ENCODE measurements at regions not wholly inside any gene's neighbourhood (a gene's known extent, or its start where the extent isn't known, plus 50 kb on each side); places are given as distances from the start of the nearest gene placed in this dataset.

GRCh38 chrX:1099146-1099770 lies 113.2 kb downstream of the CRLF2 start (continued):
- no peak for TF ChIP-seq SAFB2 (IDR thresholded peaks at IDR 0.05; ENCODE audit: borderline replicate concordance, low read depth, low read length, severe bottlenecking)
- TF ChIP-seq, protein P1, sequence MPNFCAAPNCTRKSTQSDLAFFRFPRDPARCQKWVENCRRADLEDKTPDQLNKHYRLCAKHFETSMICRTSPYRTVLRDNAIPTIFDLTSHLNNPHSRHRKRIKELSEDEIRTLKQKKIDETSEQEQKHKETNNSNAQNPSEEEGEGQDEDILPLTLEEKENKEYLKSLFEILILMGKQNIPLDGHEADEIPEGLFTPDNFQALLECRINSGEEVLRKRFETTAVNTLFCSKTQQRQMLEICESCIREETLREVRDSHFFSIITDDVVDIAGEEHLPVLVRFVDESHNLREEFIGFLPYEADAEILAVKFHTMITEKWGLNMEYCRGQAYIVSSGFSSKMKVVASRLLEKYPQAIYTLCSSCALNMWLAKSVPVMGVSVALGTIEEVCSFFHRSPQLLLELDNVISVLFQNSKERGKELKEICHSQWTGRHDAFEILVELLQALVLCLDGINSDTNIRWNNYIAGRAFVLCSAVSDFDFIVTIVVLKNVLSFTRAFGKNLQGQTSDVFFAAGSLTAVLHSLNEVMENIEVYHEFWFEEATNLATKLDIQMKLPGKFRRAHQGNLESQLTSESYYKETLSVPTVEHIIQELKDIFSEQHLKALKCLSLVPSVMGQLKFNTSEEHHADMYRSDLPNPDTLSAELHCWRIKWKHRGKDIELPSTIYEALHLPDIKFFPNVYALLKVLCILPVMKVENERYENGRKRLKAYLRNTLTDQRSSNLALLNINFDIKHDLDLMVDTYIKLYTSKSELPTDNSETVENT (CRISPR knock-in tag; IDR thresholded peaks at IDR 0.05), result no peak

GRCh38 chrX:1097328-1097727 lies 115.1 kb downstream of the CRLF2 start:
- no peak for DNase-seq (ENCODE audit: extremely low read depth in 1 of 4, low spot score in 3 of 4)
- TF ChIP-seq MYC (IDR thresholded peaks at IDR 0.05; ENCODE audit: low read depth, low read length) (no peak), MYC (CRISPR knock-in tag; IDR thresholded peaks at IDR 0.05; ENCODE audit: borderline replicate concordance, low read depth) (no peak), CBX1 (IDR thresholded peaks at IDR 0.05; ENCODE audit: low read depth) (no peak), IRF2 (CRISPR knock-in tag; IDR thresholded peaks at IDR 0.05) (no peak), HDAC3 (IDR thresholded peaks at IDR 0.05; ENCODE audit: borderline replicate concordance, partially characterized antibody) (no peak), TFAM (CRISPR knock-in tag; conservative IDR thresholded peaks at IDR 0.05) (no peak), RBFOX2 (IDR thresholded peaks at IDR 0.05; ENCODE audit: low read depth, low read length) (no peak), GABPB2 (CRISPR knock-in tag; conservative IDR thresholded peaks at IDR 0.05) (no peak), CBX2 (IDR thresholded peaks at IDR 0.05; ENCODE audit: insufficient read depth, low read length, poor library complexity, severe bottlenecking) (no peak), ZNF444 (CRISPR knock-in tag; IDR thresholded peaks at IDR 0.05) (no peak), CSDE1 (IDR thresholded peaks at IDR 0.05) (no peak)
- TF ChIP-seq, protein P2, sequence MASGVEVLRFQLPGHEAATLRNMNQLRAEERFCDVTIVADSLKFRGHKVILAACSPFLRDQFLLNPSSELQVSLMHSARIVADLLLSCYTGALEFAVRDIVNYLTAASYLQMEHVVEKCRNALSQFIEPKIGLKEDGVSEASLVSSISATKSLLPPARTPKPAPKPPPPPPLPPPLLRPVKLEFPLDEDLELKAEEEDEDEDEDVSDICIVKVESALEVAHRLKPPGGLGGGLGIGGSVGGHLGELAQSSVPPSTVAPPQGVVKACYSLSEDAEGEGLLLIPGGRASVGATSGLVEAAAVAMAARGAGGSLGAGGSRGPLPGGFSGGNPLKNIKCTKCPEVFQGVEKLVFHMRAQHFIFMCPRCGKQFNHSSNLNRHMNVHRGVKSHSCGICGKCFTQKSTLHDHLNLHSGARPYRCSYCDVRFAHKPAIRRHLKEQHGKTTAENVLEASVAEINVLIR (CRISPR knock-in tag; IDR thresholded peaks at IDR 0.05), result no peak
- TF ChIP-seq, protein P3, sequence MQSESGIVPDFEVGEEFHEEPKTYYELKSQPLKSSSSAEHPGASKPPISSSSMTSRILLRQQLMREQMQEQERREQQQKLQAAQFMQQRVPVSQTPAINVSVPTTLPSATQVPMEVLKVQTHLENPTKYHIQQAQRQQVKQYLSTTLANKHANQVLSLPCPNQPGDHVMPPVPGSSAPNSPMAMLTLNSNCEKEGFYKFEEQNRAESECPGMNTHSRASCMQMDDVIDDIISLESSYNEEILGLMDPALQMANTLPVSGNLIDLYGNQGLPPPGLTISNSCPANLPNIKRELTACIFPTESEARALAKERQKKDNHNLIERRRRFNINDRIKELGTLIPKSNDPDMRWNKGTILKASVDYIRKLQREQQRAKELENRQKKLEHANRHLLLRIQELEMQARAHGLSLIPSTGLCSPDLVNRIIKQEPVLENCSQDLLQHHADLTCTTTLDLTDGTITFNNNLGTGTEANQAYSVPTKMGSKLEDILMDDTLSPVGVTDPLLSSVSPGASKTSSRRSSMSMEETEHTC (IDR thresholded peaks at IDR 0.05), result no peak
- TF ChIP-seq, protein P4, sequence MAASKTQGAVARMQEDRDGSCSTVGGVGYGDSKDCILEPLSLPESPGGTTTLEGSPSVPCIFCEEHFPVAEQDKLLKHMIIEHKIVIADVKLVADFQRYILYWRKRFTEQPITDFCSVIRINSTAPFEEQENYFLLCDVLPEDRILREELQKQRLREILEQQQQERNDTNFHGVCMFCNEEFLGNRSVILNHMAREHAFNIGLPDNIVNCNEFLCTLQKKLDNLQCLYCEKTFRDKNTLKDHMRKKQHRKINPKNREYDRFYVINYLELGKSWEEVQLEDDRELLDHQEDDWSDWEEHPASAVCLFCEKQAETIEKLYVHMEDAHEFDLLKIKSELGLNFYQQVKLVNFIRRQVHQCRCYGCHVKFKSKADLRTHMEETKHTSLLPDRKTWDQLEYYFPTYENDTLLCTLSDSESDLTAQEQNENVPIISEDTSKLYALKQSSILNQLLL (CRISPR knock-in tag; IDR thresholded peaks at IDR 0.05; ENCODE audit: borderline replicate concordance), result no peak

More at GRCh38 chrX:1097328-1097727, 115.1 kb downstream of the CRLF2 start:
- H3K9me3 ChIP-seq (replicated peaks; ENCODE audit: control insufficient read depth, insufficient read depth, low read depth, low read length), result no peaks in the 10 kb centered on the region
- H3K9ac ChIP-seq (ENCODE audit: insufficient read depth in 1 of 2, low read depth in 2 of 2, low read length in 2 of 2), result no peak overlapping the region
- no peak overlapping the region for H3K4me2 ChIP-seq (ENCODE audit: insufficient read depth, low read length)
- WGBS (ENCODE audit: insufficient coverage, low coverage, missing lambda C conversion rate), result 0% methylated on average over 1 of the region's 1 CpG
- H3K27me3 ChIP-seq (ENCODE audit: control insufficient read depth in 2 of 2, insufficient read depth in 2 of 2, low read length in 2 of 2), result peaks cover 0 to 15% of the 10 kb centered on the region in 2 experiments; a peak in 3 of 5 replicates
- ChIA-PET POLR2A (no interaction called here), CTCF (ENCODE audit: low intra/inter-chr PET ratio) (no interaction called here)
- intact Hi-C loops (cut with micrococcal nuclease) (no loop called here), in situ Hi-C loops (cut with MboI) (no loop called here)
- H3K4me1 ChIP-seq (replicated peaks in 1 of 2; ENCODE audit: control insufficient read depth in 2 of 2, insufficient read depth in 2 of 2, low read length in 2 of 2), result no peaks in the 10 kb centered on the region
- no peaks in the 10 kb centered on the region for H4K20me1 ChIP-seq (replicated peaks; ENCODE audit: control insufficient read depth, insufficient read depth, low read length)
- no peaks in the 10 kb centered on the region for H3K79me2 ChIP-seq (ENCODE audit: control insufficient read depth, insufficient read depth, low read length)
- no peaks in the 10 kb centered on the region for H3K36me3 ChIP-seq (ENCODE audit: control insufficient read depth, insufficient read depth, low read length)
- H3K9me1 ChIP-seq (ENCODE audit: control insufficient read depth, insufficient read depth, low read length), result no peaks in the 10 kb centered on the region
- H2AFZ ChIP-seq (ENCODE audit: low read depth, low read length), result no peak overlapping the region
- no peak overlapping the region for H3K4me3 ChIP-seq
- ATAC-seq (no peak), FAIRE-seq (no peak)
- no peak overlapping the region for H3K27ac ChIP-seq (ENCODE audit: extremely low read depth, low read depth, low read length)
- no TSS peak for BruUV-seq (replicated peaks)
